IMR-90 (cell line): ENCODE measurements at regions not wholly inside any gene's neighbourhood (a gene's known extent, or its start where the extent isn't known, plus 50 kb on each side); places are given as distances from the start of the nearest gene placed in this dataset.

Source experiments
- ATAC-seq: fragments of 200-7000 bp; cut with Tn5 transposase; 2 replicates; pipeline ENCODE4 v1.9.1; 2020; ENCODE audit warnings: low read depth, mild to moderate bottlenecking, moderate library complexity
- BruUV-seq: library from RNA; stranded (reverse); fragments of 400-500 nt; replicated peaks from 2 replicates; lab custom pipeline; 2021; lab: Mats Ljungman, UMichigan
- CTCF ChIA-PET: fragments of 300-600 bp; formaldehyde crosslinking; extraction: SDS; loops from one replicate; lab custom pipeline; 2021; ENCODE audit warnings: antibody characterized with exemption; lab: Yijun Ruan, JAX
- POLR2A ChIA-PET: fragments of 300-600 bp; sonication (Branson Sonifier 250); formaldehyde crosslinking; loops from one replicate; lab custom pipeline; 2022; ENCODE audit warnings: antibody characterized with exemption; ENCODE audit not compliant: unreplicated experiment; lab: Charles Lee
- DNase-seq: peaks from one replicate; pipeline ENCODE4 v3.0.0; 2013
- H2AFZ ChIP-seq: replicated peaks from 2 replicates; pipeline ENCODE3; 2013; ENCODE audit warnings: low read length, mild to moderate bottlenecking; ENCODE audit not compliant: poor library complexity
- H2AK5ac ChIP-seq: 2 replicates; pipeline ENCODE4 v1.6.1; 2013; ENCODE audit warnings: low read depth, low read length, inconsistent platforms
- H2AK9ac ChIP-seq: replicated peaks from 2 replicates; pipeline ENCODE3; 2013; ENCODE audit warnings: mild to moderate bottlenecking, low read depth, low read length, moderate library complexity; ENCODE audit not compliant: poor library complexity
- H2BK120ac ChIP-seq: 2 replicates; pipeline ENCODE4 v1.6.1; 2013; ENCODE audit warnings: low read depth, low read length, inconsistent platforms
- H2BK15ac ChIP-seq: 3 replicates; pipeline ENCODE4 v1.6.1; 2013; ENCODE audit warnings: low read depth, low read length, inconsistent platforms
- H2BK20ac ChIP-seq: 2 replicates; pipeline ENCODE4 v1.6.1; 2013; ENCODE audit warnings: low read depth, mild to moderate bottlenecking, inconsistent platforms, low read length, moderate library complexity
- H2BK5ac ChIP-seq: 2 replicates; pipeline ENCODE4 v1.6.1; 2013; ENCODE audit warnings: mild to moderate bottlenecking, low read depth, low read length, inconsistent platforms; ENCODE audit not compliant: poor library complexity, severe bottlenecking
- H3K14ac ChIP-seq: replicated peaks from 2 replicates; pipeline ENCODE4 v1.6.1; 2013; ENCODE audit warnings: low read depth, low read length, inconsistent platforms
- H3K18ac ChIP-seq: 2 replicates; pipeline ENCODE4 v1.6.1; 2013; ENCODE audit warnings: low read depth, low read length, control low read depth
- H3K23ac ChIP-seq: 2 replicates; pipeline ENCODE4 v1.6.1; 2013; ENCODE audit warnings: low read depth, low read length, inconsistent platforms
- H3K27ac ChIP-seq: 2 replicates; pipeline ENCODE4 v1.5.1; 2013; ENCODE audit warnings: mild to moderate bottlenecking, control low read depth, low read length; ENCODE audit not compliant: insufficient read depth
- H3K27me3 ChIP-seq: 2 replicates; pipeline ENCODE4 v1.6.1; 2013; ENCODE audit warnings: low read length; ENCODE audit not compliant: control insufficient read depth, insufficient read depth
- H3K36me3 ChIP-seq: 2 replicates; pipeline ENCODE4 v1.6.1; 2013; ENCODE audit warnings: low read length, mixed read lengths; ENCODE audit not compliant: control insufficient read depth, insufficient read depth
- H3K4ac ChIP-seq: 2 replicates; pipeline ENCODE4 v1.6.1; 2013; ENCODE audit warnings: low read depth, low read length, inconsistent platforms
- H3K4me1 ChIP-seq: 2 replicates; pipeline ENCODE4 v1.6.1; 2013; ENCODE audit warnings: low read length, mixed read lengths; ENCODE audit not compliant: control insufficient read depth, insufficient read depth
- H3K4me2 ChIP-seq: 2 replicates; pipeline ENCODE4 v1.6.1; 2013; ENCODE audit warnings: low read depth, mild to moderate bottlenecking, control low read depth, low read length, moderate library complexity
- H3K4me3 ChIP-seq: 2 replicates; pipeline ENCODE4 v1.5.1; 2013; ENCODE audit warnings: low read depth, mild to moderate bottlenecking, control low read depth, low read length, moderate library complexity; ENCODE audit not compliant: insufficient read depth
- H3K56ac ChIP-seq: 2 replicates; pipeline ENCODE4 v1.6.1; 2013; ENCODE audit warnings: low read length, inconsistent platforms; ENCODE audit not compliant: insufficient read depth; ENCODE audit errors: extremely low read depth
- H3K79me1 ChIP-seq, 2 experiments: 2 replicates each; pipeline ENCODE4 v1.6.1; 2013; ENCODE audit warnings: low read length in 2 of 2, inconsistent platforms in 1 of 2, low read depth in 1 of 2
- H3K9ac ChIP-seq: 2 replicates; pipeline ENCODE4 v1.6.1; 2013; ENCODE audit warnings: low read depth, low read length, control low read depth
- H3K9me1 ChIP-seq: 2 replicates; pipeline ENCODE4 v1.6.1; 2013; ENCODE audit warnings: low read length, inconsistent platforms; ENCODE audit not compliant: insufficient read depth
- H3K9me3 ChIP-seq: 2 replicates; pipeline ENCODE4 v1.6.1; 2013; ENCODE audit warnings: low read length; ENCODE audit not compliant: control insufficient read depth, insufficient read depth
- H4K20me1 ChIP-seq: 2 replicates; pipeline ENCODE4 v1.6.1; 2013; ENCODE audit warnings: low read length, inconsistent platforms; ENCODE audit not compliant: insufficient read depth
- H4K5ac ChIP-seq: 2 replicates; pipeline ENCODE4 v1.6.1; 2013; ENCODE audit warnings: mild to moderate bottlenecking, low read depth, low read length, control low read depth
- H4K8ac ChIP-seq, 2 experiments: 2 replicates each; pipeline ENCODE4 v1.6.1; 2013; ENCODE audit warnings: low read depth in 2 of 2, low read length in 2 of 2, control low read depth in 1 of 2, inconsistent platforms in 1 of 2
- H4K91ac ChIP-seq: 2 replicates; pipeline ENCODE4 v1.6.1; 2013; ENCODE audit warnings: low read depth, low read length, inconsistent platforms; ENCODE audit not compliant: insufficient read depth
- BHLHE40 ChIP-seq: fragments of 150-350 bp; IDR thresholded peaks from 2 replicates; pipeline ENCODE4 v1.6.1; 2016; ENCODE audit warnings: mild to moderate bottlenecking, low read depth, low read length
- CEBPB ChIP-seq: IDR thresholded peaks from 2 replicates; pipeline ENCODE4 v1.6.1; 2012; ENCODE audit warnings: low read depth, low read length, improper control_type of control experiment
- MAZ ChIP-seq: IDR thresholded peaks from 2 replicates; pipeline ENCODE4 v1.6.1; 2012; ENCODE audit warnings: low read depth, mild to moderate bottlenecking, low read length, improper control_type of control experiment, moderate library complexity, borderline replicate concordance
- RFX5 ChIP-seq: IDR thresholded peaks from 2 replicates; pipeline ENCODE4 v1.8.0; 2012; ENCODE audit warnings: low read depth, mild to moderate bottlenecking, low read length, moderate library complexity
- WGBS, 2 experiments: methylation state at CpG; one replicate each; pipeline versions ENCODE4 v1.1.5 to v1.1.7; 2013; ENCODE audit warnings: missing lambda C conversion rate in 2 of 2; ENCODE audit not compliant: insufficient read length in 1 of 2; ENCODE audit errors: extremely low coverage in 2 of 2; 5-methylcytosine and 5-hydroxymethylcytosine counted together
- dilution Hi-C: fragments of 300-500 bp; cut with HindIII; formaldehyde crosslinking; loops from one replicate; pipeline ENCODE4 v1.14.3; 2018; ENCODE audit warnings: low sequenced_read_pairs; ENCODE audit not compliant: unreplicated experiment
- in situ Hi-C: fragments of 300-500 bp; cut with MboI; formaldehyde crosslinking; loops from 3 replicates; pipeline ENCODE4 v1.14.3; 2019; ENCODE audit warnings: low sequenced_read_pairs, inconsistent platforms, mixed read lengths
- intact Hi-C: fragments of 100-400 bp; cut with micrococcal nuclease; formaldehyde crosslinking; loops from 2 replicates; pipeline ENCODE4 v1.10.0; 2022
- TF ChIP-seq, protein P1 (sequence below): fragments of 150-350 bp; IDR thresholded peaks from 2 replicates; pipeline ENCODE4 v1.6.1; 2017; ENCODE audit warnings: mild to moderate bottlenecking, antibody characterized with exemption, low read length, low read depth

DNA sequence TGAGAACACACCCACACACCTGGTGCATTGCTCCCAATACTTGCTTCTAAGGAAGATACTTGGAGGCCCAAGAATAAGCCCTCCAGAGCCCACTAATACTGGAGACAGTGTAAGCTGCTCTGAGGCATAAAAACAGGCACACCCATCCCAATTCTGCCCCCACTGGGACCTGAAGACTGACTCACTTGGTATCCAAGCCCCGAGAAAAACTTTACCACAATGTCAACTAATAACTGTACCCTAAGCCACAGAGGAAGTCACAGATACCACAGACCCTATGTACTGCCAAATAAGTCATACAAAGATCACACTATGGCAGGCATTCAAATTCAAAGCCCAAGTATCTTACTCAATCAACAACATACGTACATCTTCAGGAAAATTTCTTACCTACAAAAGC lies 398.2 kb upstream of the SPANXN1 start:
- Histone ChIP-seq H2BK20ac (no peak overlapping the region), H3K27me3 (no peaks in the 10 kb centered on the region), H3K36me3 (no peaks in the 10 kb centered on the region), H2BK15ac (no peak overlapping the region), H3K79me1 (no peaks in the 10 kb centered on the region), H3K23ac (no peak overlapping the region), H3K9me1 (no peaks in the 10 kb centered on the region), H2AK5ac (no peak overlapping the region), H4K91ac (no peak overlapping the region), H4K20me1 (no peaks in the 10 kb centered on the region), H4K8ac (no peak overlapping the region), H2BK120ac (no peak overlapping the region), H3K9me3 (peaks cover 9% of the 10 kb centered on the region), H2AK9ac (no peak overlapping the region), H3K4me1 (no peaks in the 10 kb centered on the region), H3K4ac (no peak overlapping the region), H3K56ac (no peak overlapping the region), H4K5ac (no peak overlapping the region), H3K27ac (no peak overlapping the region), H3K18ac (no peak overlapping the region), H3K4me2 (no peak overlapping the region), H3K4me3 (no peak overlapping the region), H3K14ac (no peak overlapping the region), H2BK5ac (no peak overlapping the region), H3K9ac (no peak overlapping the region), H2AFZ (no peak overlapping the region)
- CTCF ChIA-PET, result no interaction called here
- POLR2A ChIA-PET, result no interaction called here
- intact Hi-C loops (no loop called here), dilution Hi-C loops (no loop called here), in situ Hi-C loops (no loop called here)
- ATAC-seq (no peak), DNase-seq (no peak)
- TF ChIP-seq CEBPB, result no peak
- TF ChIP-seq BHLHE40, result no peak
- TF ChIP-seq MAZ, result no peak
- no peak for TF ChIP-seq RFX5
- TF ChIP-seq, protein P1, sequence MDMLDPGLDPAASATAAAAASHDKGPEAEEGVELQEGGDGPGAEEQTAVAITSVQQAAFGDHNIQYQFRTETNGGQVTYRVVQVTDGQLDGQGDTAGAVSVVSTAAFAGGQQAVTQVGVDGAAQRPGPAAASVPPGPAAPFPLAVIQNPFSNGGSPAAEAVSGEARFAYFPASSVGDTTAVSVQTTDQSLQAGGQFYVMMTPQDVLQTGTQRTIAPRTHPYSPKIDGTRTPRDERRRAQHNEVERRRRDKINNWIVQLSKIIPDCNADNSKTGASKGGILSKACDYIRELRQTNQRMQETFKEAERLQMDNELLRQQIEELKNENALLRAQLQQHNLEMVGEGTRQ, result no peak
- no CpG with 5 or more reads among the region's 2 CpGs for WGBS, 2 experiments
- no TSS peak for BruUV-seq
